T-helper 2 cell treated with Interferon-gamma antibody and Interleukin-4, amounts not matched to agents 100 ng/mL and 5 ng/mL, for 36 hours (primary cell): ENCODE measurements at regions not wholly inside any gene's neighbourhood (a gene's known extent, or its start where the extent isn't known, plus 50 kb on each side); places are given as distances from the start of the nearest gene placed in this dataset.

ENCODE experiments used
- intact Hi-C: fragments of 100-400 bp; cut with micrococcal nuclease; formaldehyde crosslinking; loops from one replicate; pipeline ENCODE4 v1.15.1; 2023

GRCh38 chrX:40323977-40324376 lies 226.2 kb upstream of the BCOR start:
- intact Hi-C loops, result no loop called here

- intact Hi-C loops, result no loop called here
Measured at GRCh38 chrX:40320819-40321218, 223.1 kb upstream of the BCOR start.

- intact Hi-C loops, result no loop called here
Measured at GRCh38 chrX:40318801-40319200, 221.0 kb upstream of the BCOR start.

GRCh38 chrX:40318076-40318475 lies 220.3 kb upstream of the BCOR start:
- intact Hi-C loops, result no loop called here

GRCh38 chrX:40316502-40316901 lies 218.7 kb upstream of the BCOR start:
- intact Hi-C loops, result no loop called here

GRCh38 chrX:40314070-40314469 lies 216.3 kb upstream of the BCOR start:
- intact Hi-C loops, result no loop called here

GRCh38 chrX:40313269-40313668 lies 215.5 kb upstream of the BCOR start:
- intact Hi-C loops, result no loop called here

- intact Hi-C loops, result no loop called here
Measured at GRCh38 chrX:40310447-40310846, 212.7 kb upstream of the BCOR start.

GRCh38 chrX:40310016-40310415 lies 212.3 kb upstream of the BCOR start:
- intact Hi-C loops, result no loop called here

GRCh38 chrX:40307871-40308270 lies 210.1 kb upstream of the BCOR start:
- intact Hi-C loops, result no loop called here

- intact Hi-C loops, result no loop called here
Measured at GRCh38 chrX:40304115-40304514, 206.4 kb upstream of the BCOR start.

GRCh38 chrX:40303256-40304077 lies 205.7 kb upstream of the BCOR start:
- intact Hi-C loops, result no loop called here

- intact Hi-C loops, result no loop called here
Measured at GRCh38 chrX:40300286-40300890, 202.6 kb upstream of the BCOR start.

GRCh38 chrX:40299641-40300046 lies 201.9 kb upstream of the BCOR start:
- intact Hi-C loops, result no loop called here

GRCh38 chrX:40298572-40299479 lies 201.1 kb upstream of the BCOR start:
- intact Hi-C loops, result no loop called here

GRCh38 chrX:40298069-40298468 lies 200.3 kb upstream of the BCOR start:
- intact Hi-C loops, result no loop called here

GRCh38 chrX:40291553-40291952 lies 193.8 kb upstream of the BCOR start:
- intact Hi-C loops, result no loop called here

GRCh38 chrX:40290517-40290916 lies 192.8 kb upstream of the BCOR start:
- intact Hi-C loops, result no loop called here

GRCh38 chrX:40285876-40286275 lies 188.1 kb upstream of the BCOR start:
- intact Hi-C loops, result no loop called here

- intact Hi-C loops, result no loop called here
Measured at GRCh38 chrX:40284852-40285251, 187.1 kb upstream of the BCOR start.

- intact Hi-C loops, result no loop called here
Measured at GRCh38 chrX:40283981-40284380, 186.2 kb upstream of the BCOR start.
